SJCRH30 (cell line): ENCODE measurements at regions not wholly inside any gene's neighbourhood (a gene's known extent, or its start where the extent isn't known, plus 50 kb on each side); places are given as distances from the start of the nearest gene placed in this dataset.
"Not testable (repeated sequence)": the region's sequence is repeated elsewhere in the genome, so short reads cannot be mapped to it uniquely, and the experiment has no call there.

Experiments
- DNase-seq, 2 experiments: peaks; one replicate each; pipeline ENCODE4 v3.0.0-alpha.2; 2015 to 2020
- H3K27ac ChIP-seq: fragments of 250-450 bp; sonication (Bioruptor Pico); 2 replicates; pipeline ENCODE4 v1.5.1; 2020; ENCODE audit warnings: mild to moderate bottlenecking, moderate library complexity
- H3K27me3 ChIP-seq: fragments of 250-450 bp; sonication (Bioruptor Pico); 2 replicates; pipeline ENCODE4 v1.5.1; 2020; ENCODE audit warnings: mild to moderate bottlenecking, moderate library complexity
- H3K36me3 ChIP-seq: fragments of 250-450 bp; sonication (Bioruptor Pico); 2 replicates; pipeline ENCODE4 v1.5.1; 2020; ENCODE audit warnings: mild to moderate bottlenecking, moderate library complexity
- H3K4me1 ChIP-seq: fragments of 250-450 bp; sonication (Bioruptor Pico); 2 replicates; pipeline ENCODE4 v1.5.1; 2020; ENCODE audit warnings: mild to moderate bottlenecking, moderate library complexity
- H3K4me3 ChIP-seq: fragments of 250-450 bp; sonication (Bioruptor Pico); 2 replicates; pipeline ENCODE4 v1.5.1; 2020; ENCODE audit warnings: mild to moderate bottlenecking, moderate library complexity
- H3K9me3 ChIP-seq: fragments of 250-450 bp; sonication (Bioruptor Pico); replicated peaks from 2 replicates; pipeline ENCODE4 v1.5.1; 2020; ENCODE audit warnings: mild to moderate bottlenecking, moderate library complexity

GRCh38 chr4:123676890-123677229 is 280.3 kb downstream of the SPRY1 start:
- no peaks in the 10 kb centered on the region for H3K27me3 ChIP-seq
- H3K9me3 ChIP-seq: no peaks in the 10 kb centered on the region
- H3K36me3 ChIP-seq: peaks cover 2% of the 10 kb centered on the region; the same call in 1 of the 2 replicates
- no peak overlapping the region for H3K27ac ChIP-seq
- no peak overlapping the region for H3K4me3 ChIP-seq
- DNase-seq: peak in 1 of 2 experiments; percentile 18
- H3K4me1 ChIP-seq: no peaks in the 10 kb centered on the region

DNA sequence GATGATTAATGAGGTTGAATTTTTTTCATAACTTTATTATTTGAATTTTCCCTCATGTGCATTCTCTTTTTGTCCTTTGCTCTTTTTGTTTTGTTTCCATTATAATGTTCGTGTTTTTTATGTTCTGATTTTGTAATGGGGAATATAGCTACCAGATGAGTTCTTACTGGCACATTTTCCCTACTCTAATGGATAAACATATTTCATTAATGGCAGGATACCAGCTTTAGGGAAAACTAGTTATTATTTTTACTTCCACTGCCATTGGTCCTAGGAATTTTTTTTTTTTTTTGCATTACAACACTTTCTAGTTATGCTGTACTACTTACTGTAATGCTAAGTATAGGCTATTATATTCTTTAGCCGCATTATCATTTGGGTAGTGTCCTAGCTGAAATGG is 286.3 kb downstream of the SPRY1 start:
- Histone ChIP-seq H3K27ac (no peak overlapping the region), H3K4me1 (no peaks in the 10 kb centered on the region), H3K27me3 (no peaks in the 10 kb centered on the region), H3K36me3 (peaks cover 5% of the 10 kb centered on the region; the same call in 1 of the 2 replicates), H3K4me3 (no peak overlapping the region), H3K9me3 (peaks cover 8% of the 10 kb centered on the region; the same call in 1 of the 2 replicates)
- DNase-seq: no peak

- H3K27ac ChIP-seq, H3K27me3 ChIP-seq, DNase-seq, H3K36me3 ChIP-seq, H3K4me1 ChIP-seq, H3K4me3 ChIP-seq: not testable (repeated sequence)
- H3K9me3 ChIP-seq: peaks cover 11% of the 10 kb centered on the region; the same call in 1 of the 2 replicates
Measured at GRCh38 chr4:123684937-123685336, 288.3 kb downstream of the SPRY1 start.

DNA sequence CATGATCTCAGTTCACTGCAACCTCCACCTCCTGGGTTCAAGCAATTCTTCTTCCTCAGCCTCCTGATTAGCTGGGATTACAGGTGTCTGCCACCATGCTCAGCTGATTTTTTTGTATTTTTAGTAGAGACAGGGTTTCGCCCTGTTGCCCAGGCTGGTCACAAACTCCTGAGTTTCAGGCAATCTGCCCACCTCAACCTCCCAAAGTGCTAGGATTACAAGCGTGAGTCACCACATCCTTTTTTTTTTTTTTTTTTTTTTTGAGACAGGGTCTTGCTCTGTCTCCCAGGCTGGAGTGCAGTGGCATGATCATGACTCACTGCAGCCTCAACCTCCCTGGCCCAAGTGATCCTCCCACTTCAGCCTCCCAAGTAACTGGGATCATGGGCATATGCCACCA is 298.9 kb downstream of the SPRY1 start:
- not testable (repeated sequence) for H3K9me3 ChIP-seq, H3K4me3 ChIP-seq, H3K27me3 ChIP-seq, H3K27ac ChIP-seq, DNase-seq, H3K36me3 ChIP-seq
- peaks cover 12% of the 10 kb centered on the region for H3K4me1 ChIP-seq

- H3K4me1 ChIP-seq: peaks cover 20% of the 10 kb centered on the region
Measured at GRCh38 chr4:123696687-123697086, 300.1 kb downstream of the SPRY1 start.

GRCh38 chr4:123698556-123698955 is 302.0 kb downstream of the SPRY1 start:
- H3K36me3 ChIP-seq: no peaks in the 10 kb centered on the region
- no peaks in the 10 kb centered on the region for H3K9me3 ChIP-seq
- H3K4me1 ChIP-seq: peaks cover 20% of the 10 kb centered on the region
- no peak overlapping the region for H3K27ac ChIP-seq
- no peak overlapping the region for H3K4me3 ChIP-seq
- DNase-seq: no peak
- H3K27me3 ChIP-seq: no peaks in the 10 kb centered on the region

More at GRCh38 chr4:123696687-123697086, 300.1 kb downstream of the SPRY1 start:
- H3K36me3 ChIP-seq: no peaks in the 10 kb centered on the region
- no peak for DNase-seq
- no peaks in the 10 kb centered on the region for H3K9me3 ChIP-seq
- no peak overlapping the region for H3K27ac ChIP-seq
- H3K4me3 ChIP-seq: no peak overlapping the region
- no peaks in the 10 kb centered on the region for H3K27me3 ChIP-seq

DNA sequence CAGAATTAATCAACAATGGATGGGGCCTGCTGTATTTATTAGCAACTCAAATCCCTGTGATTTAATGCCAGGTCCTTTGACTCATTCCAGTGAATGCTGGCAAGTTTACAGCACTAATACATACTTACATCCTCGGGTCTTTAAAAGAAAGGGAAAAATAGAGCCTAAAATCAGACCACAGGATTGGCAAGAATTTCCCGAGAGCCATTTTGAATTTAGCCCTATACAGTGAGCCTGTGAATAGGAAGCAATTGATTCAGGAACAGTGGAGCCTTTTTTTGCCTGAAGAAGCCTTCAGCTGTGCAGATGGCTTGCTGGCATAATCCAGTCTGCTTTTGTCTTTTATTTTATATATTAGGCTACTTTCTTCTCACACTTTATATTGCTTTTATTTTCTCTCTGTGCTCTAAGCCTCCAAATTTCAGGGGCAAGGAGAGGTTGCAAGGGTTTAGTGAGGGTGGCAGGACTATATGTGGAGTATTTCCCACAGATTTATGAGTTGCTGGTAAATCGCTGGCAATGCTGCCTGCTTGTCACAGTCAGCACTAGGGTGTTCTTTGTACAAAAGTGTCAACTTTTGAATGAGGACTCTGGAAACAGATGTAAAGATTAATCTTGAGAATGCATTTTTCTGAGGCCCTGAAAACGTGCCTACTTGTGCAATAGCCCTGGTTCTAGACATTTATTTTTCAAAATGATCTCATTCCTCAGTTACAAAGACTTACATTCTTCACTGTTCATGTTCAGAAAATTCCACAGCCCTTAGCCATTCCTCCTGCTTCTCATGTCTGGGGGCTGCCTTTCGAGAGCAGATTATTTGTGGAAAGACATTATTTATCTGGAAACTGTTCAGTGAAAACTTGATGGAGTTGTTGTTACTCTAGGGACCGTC is 303.5 kb downstream of the SPRY1 start:
- Histone ChIP-seq H3K4me1 (peaks cover 20% of the 10 kb centered on the region), H3K36me3 (no peaks in the 10 kb centered on the region), H3K4me3 (peak overlapping the region; percentile 5; the same call in 1 of the 2 replicates), H3K27me3 (no peaks in the 10 kb centered on the region), H3K9me3 (no peaks in the 10 kb centered on the region), H3K27ac (peak overlapping the region; percentile 84)
- peak; percentile 42 to 70 for DNase-seq

DNA sequence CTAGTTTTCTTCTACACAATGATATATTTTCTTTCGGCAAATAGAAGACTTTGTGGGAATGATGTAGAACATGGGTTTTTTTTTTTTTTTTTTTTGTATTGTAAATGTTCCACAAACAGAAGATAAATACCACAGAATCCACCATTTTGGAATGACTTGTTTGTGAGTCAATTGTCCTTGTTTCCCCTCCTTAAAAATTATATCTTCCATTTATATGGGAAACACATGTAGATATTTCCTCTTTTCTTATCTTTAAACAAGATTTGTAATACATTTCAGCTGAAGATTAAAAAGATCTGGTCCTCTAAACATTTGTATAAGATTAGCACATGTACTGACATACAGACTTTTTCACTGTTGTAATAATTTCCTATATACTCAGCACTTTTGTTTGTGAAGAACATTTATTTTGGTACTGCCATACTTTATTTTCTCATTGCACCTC is 304.6 kb downstream of the SPRY1 start:
- H3K27ac ChIP-seq: peak overlapping the region; percentile 84
- H3K27me3 ChIP-seq: no peaks in the 10 kb centered on the region
- H3K9me3 ChIP-seq: no peaks in the 10 kb centered on the region
- H3K36me3 ChIP-seq: no peaks in the 10 kb centered on the region
- no peak overlapping the region for H3K4me3 ChIP-seq
- no peak for DNase-seq
- peaks cover 20% of the 10 kb centered on the region for H3K4me1 ChIP-seq

GRCh38 chr4:123705419-123705818 is 308.8 kb downstream of the SPRY1 start:
- H3K4me1 ChIP-seq: peaks cover 9% of the 10 kb centered on the region
- H3K27me3 ChIP-seq: no peaks in the 10 kb centered on the region
- H3K36me3 ChIP-seq: no peaks in the 10 kb centered on the region
- no peak overlapping the region for H3K4me3 ChIP-seq
- no peak overlapping the region for H3K27ac ChIP-seq
- DNase-seq: no peak
- H3K9me3 ChIP-seq: peaks cover 8% of the 10 kb centered on the region; the same call in 1 of the 2 replicates

DNA sequence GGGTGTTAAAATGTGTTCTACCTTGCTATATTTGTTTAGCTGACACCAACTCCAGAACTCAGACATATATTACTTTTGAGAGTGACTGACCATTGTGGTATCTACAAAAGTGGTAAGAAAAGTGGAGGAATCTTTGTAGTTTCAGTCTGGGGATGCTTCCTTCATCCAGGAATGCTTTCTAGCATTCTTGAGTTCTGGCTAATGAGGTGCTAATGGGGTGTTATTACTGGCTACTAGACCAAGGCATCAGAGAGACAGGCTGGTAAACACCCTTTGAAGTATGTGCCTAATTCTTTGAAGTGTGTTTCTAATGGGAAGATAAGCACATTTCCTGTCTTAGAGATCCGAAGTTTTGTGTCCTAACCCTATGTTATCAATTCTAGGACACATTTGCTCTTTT is 310.4 kb downstream of the SPRY1 start:
- H3K4me3 ChIP-seq: no peak overlapping the region
- no peaks in the 10 kb centered on the region for H3K27me3 ChIP-seq
- no peak for DNase-seq
- H3K4me1 ChIP-seq: no peaks in the 10 kb centered on the region
- H3K36me3 ChIP-seq: no peaks in the 10 kb centered on the region
- no peak overlapping the region for H3K27ac ChIP-seq
- H3K9me3 ChIP-seq: peaks cover 8% of the 10 kb centered on the region; the same call in 1 of the 2 replicates

GRCh38 chr4:123708902-123709301 is 312.3 kb downstream of the SPRY1 start:
- H3K27ac ChIP-seq: no peak overlapping the region
- H3K4me3 ChIP-seq: no peak overlapping the region
- H3K27me3 ChIP-seq: no peaks in the 10 kb centered on the region
- DNase-seq: no peak
- peaks cover 8% of the 10 kb centered on the region; the same call in 1 of the 2 replicates for H3K9me3 ChIP-seq
- no peaks in the 10 kb centered on the region for H3K4me1 ChIP-seq
- H3K36me3 ChIP-seq: no peaks in the 10 kb centered on the region

DNA sequence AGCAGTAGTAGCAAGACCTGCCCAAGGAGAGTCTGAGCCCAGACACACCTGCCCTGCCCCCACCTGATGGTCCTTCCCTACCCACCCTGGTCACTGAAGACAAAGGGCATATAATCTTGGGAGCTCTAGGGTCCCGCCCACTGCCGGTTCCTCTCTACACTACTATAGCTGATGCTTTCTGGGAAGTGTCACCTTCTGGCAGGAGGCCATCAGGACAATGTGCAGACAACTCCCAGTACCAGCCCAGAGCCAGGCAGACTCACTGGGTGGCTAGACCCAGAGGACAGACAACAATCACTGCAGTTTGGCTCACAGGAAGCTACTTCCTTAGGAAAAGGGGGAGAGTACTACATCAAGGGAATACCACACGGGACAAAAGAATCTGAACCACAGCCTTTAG is 312.7 kb downstream of the SPRY1 start:
- no peak for DNase-seq
- Histone ChIP-seq H3K27ac (no peak overlapping the region), H3K9me3 (peaks cover 8% of the 10 kb centered on the region; the same call in 1 of the 2 replicates), H3K27me3 (no peaks in the 10 kb centered on the region), H3K36me3 (no peaks in the 10 kb centered on the region), H3K4me3 (no peak overlapping the region), H3K4me1 (no peaks in the 10 kb centered on the region)

GRCh38 chr4:123731035-123731434 is 334.4 kb downstream of the SPRY1 start:
- H3K27me3 ChIP-seq: no peaks in the 10 kb centered on the region
- H3K36me3 ChIP-seq: 0 out of 2 replicates have a peak, but pooled peaks cover 2% of the 10 kb centered on the region
- H3K9me3 ChIP-seq: peaks cover 16% of the 10 kb centered on the region
- no peak overlapping the region for H3K27ac ChIP-seq
- DNase-seq: no peak
- H3K4me3 ChIP-seq: no peak overlapping the region
- H3K4me1 ChIP-seq: no peaks in the 10 kb centered on the region

DNA sequence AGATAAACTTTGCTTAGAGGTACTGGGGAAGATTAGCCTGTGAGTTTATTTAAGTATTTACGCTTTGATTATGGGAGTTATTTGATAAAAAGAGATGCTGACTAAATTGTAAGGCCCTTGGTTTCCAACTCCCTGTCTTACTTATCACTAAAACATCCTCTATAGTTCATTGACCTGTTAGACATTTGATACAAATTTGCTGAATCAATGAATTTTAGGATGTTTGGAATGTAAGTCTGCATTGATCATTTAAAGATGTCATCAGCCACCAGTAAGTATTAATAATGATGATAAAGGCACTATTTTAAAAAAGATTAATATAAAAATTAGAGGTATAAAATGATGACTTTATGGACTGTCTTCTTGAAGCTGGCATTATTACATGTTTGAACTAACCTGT is 340.6 kb downstream of the SPRY1 start:
- no peak for DNase-seq
- H3K36me3 ChIP-seq: no peaks in the 10 kb centered on the region
- peaks cover 10% of the 10 kb centered on the region for H3K9me3 ChIP-seq

GRCh38 chr4:123739806-123740205 is 343.2 kb downstream of the SPRY1 start:
- DNase-seq: no peak
- Histone ChIP-seq H3K9me3 (no peaks in the 10 kb centered on the region; the same call in 1 of the 2 replicates), H3K4me1 (peaks cover 13% of the 10 kb centered on the region; the same call in 1 of the 2 replicates), H3K36me3 (no peaks in the 10 kb centered on the region), H3K27ac (peak overlapping the region; percentile 34; the same call in 1 of the 2 replicates), H3K27me3 (no peaks in the 10 kb centered on the region), H3K4me3 (no peak overlapping the region)

More for the DNA sequence above, 340.6 kb downstream of the SPRY1 start:
- H3K4me1 ChIP-seq: peaks cover 13% of the 10 kb centered on the region; the same call in 1 of the 2 replicates
- H3K4me3 ChIP-seq: no peak overlapping the region
- H3K27me3 ChIP-seq: no peaks in the 10 kb centered on the region
- no peak overlapping the region for H3K27ac ChIP-seq
